OCI-LY3 (cell line): ENCODE measurements at regions not wholly inside any gene's neighbourhood (a gene's known extent, or its start where the extent isn't known, plus 50 kb on each side); places are given as distances from the start of the nearest gene placed in this dataset.

Source experiments
- EZH2phosphoT487 ChIP-seq: fragments of 200-600 bp; shearing (Covaris generic); IDR thresholded peaks from 2 replicates; pipeline ENCODE4 v1.6.1; 2018; ENCODE audit warnings: antibody characterized with exemption, mixed run types, low read depth
- TF ChIP-seq, protein P1 (sequence below): fragments of 200-600, 300-600 bp; sonication (generic); IDR thresholded peaks from 2 replicates; pipeline ENCODE4 v1.5.1; 2014; ENCODE audit warnings: antibody characterized with exemption, low read length, low read depth

DNA sequence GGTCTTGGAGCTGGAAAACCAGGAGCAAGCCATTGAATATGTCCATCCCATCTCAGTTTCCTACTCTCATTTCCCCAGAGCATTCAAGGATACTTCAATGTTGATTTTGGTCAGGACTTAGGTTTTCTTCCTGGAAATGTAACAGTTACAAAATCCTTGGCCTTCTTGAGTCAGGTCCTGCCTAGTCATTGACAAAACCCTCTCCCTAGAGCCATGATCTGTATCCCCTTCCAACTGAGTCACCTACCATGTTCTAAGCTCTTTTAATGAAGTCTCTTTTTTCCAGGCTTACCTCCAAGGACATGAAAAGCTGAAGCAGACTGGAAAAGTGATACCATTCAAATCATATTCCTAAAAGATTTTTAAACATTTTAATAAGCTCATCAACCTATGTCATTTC lies 549.2 kb downstream of the GALC start:
- TF ChIP-seq, protein P1, sequence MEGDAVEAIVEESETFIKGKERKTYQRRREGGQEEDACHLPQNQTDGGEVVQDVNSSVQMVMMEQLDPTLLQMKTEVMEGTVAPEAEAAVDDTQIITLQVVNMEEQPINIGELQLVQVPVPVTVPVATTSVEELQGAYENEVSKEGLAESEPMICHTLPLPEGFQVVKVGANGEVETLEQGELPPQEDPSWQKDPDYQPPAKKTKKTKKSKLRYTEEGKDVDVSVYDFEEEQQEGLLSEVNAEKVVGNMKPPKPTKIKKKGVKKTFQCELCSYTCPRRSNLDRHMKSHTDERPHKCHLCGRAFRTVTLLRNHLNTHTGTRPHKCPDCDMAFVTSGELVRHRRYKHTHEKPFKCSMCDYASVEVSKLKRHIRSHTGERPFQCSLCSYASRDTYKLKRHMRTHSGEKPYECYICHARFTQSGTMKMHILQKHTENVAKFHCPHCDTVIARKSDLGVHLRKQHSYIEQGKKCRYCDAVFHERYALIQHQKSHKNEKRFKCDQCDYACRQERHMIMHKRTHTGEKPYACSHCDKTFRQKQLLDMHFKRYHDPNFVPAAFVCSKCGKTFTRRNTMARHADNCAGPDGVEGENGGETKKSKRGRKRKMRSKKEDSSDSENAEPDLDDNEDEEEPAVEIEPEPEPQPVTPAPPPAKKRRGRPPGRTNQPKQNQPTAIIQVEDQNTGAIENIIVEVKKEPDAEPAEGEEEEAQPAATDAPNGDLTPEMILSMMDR = no peak
- no peak for TF ChIP-seq EZH2phosphoT487
